Ecto neural progenitor cell (in vitro differentiated cells): ENCODE measurements at regions not wholly inside any gene's neighbourhood (a gene's known extent, or its start where the extent isn't known, plus 50 kb on each side); places are given as distances from the start of the nearest gene placed in this dataset.
"Not testable (repeated sequence)": the region's sequence is repeated elsewhere in the genome, so short reads cannot be mapped to it uniquely, and the experiment has no call there.

Experiments used
- DNase-seq: peaks from one replicate; pipeline ENCODE4 v3.0.0-alpha.2; 2018; ENCODE audit warnings: low spot score

DNA sequence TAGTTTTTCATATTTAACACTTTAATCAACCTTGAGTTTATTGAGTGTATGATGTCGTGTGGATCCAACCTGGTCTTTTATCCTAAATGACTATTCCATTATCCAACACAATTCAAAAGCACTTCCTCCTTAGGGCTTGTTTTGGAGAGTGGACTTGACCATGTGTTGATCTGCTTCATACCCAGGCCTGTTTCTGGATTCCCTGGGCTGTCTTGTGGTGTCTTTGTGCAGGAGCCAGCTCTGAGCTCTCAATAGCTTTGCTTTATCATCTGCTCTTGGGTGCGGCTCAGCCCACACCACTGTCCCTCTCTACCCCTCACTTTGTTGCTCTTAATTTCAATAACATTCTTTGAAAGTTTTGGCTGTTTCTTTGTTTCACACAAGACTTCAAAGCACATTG is 70.9 kb upstream of the CHST15 start:
- DNase-seq, result no peak

DNA sequence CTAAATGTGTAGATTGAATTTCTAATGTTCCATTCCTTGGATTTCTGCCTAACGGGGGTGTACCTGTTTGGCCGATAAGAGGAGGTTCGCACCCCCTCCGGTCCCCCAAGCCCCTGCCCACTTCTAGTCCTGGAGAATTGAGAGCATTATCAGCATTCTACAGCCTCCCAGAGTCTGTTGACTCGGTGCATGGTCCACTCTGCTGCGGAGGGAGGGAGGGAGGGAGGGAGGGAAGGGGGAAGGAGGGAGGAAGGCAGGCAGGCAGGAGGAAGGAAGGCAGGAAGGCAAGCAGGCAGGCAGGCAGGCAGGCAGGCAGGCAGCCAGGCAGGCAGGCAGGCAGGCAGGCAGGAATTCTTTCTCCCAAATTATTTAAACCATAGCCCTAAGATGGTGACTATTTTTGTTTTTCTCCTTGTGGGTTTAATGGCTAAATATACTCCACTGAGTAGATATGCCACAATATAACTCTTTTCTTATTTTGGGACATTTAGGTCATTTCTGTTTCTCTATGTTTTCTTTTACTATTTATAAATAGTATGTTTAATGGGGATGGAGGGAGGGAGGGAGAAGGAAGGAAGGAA is 69.5 kb upstream of the CHST15 start:
- no peak for DNase-seq

- DNase-seq, result no peak
Observed at GRCh38 chr10:124162136-124162535, 68.7 kb upstream of the CHST15 start.

GRCh38 chr10:124161601-124162000 is 68.2 kb upstream of the CHST15 start:
- no peak for DNase-seq

DNA sequence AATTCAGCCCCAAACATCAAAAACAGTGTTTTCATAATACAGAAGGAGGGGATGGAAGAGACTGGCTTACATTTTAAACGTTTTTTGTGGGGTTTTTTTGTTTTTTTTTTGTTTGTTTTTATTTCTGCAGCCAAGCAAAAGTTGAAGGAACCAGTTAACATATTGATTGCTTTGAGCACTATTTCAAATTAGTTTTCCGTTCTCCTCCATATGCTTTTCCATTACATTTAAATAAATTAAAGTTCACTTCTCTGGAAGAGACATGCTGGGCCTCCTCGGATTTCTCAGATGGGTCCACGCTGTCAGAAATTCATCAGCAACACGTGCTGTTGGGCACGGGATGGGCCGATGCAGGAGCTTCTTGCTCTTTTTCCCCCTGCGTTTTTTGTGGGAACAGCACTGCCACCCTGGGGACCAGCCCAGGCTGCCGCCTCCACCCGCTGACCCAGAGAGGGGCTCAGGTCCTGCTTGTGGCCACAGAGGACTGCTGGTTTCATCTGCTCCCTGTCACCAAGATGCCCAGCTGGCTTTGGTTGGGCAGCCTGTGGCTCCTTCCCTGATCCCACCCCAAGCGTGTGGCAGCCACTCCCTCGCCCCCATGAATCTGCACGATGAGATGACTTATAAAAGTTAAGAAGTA is 67.7 kb upstream of the CHST15 start:
- DNase-seq, result no peak

DNA sequence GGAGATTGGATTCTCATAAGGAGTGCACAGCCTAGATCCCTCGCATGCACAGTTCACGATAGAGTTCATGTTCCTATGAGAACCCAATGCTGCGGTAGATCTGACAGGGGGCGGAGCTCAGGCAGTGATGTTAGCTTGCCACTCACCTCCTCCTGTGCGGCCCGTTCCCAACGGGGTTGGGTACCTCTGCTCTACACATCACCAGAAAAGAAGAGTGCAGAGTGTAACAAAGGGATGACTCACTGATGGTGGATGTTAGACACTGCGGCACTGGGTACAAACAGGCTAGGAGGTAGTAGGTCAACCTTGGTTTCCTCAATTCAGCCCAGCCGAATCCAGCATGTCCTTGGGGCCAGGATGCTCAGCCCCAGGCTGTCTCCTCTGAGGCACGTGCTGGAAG is 66.8 kb upstream of the CHST15 start:
- DNase-seq, result no peak

- DNase-seq, result no peak
Observed at GRCh38 chr10:124159153-124159552, 65.8 kb upstream of the CHST15 start.

DNA sequence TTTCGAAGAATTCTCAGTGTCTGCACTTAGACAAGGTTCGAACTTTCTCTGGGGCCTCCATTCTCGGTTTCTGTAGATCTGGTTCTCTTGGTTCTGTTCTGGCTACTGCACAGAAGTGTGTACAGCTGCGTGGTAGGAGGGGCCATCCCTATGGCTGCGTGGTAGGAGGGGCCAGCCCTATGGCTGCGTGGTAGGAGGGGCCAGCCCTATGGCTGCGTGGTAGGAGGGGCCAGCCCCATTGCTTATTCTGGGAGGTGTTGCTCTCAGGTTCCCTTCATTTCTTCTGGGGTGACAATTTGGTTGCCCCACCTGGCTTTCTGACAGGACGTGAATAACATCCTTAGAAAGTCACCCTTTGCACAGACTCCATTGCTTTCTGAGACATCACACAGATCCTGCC is 65.2 kb upstream of the CHST15 start:
- DNase-seq, result no peak

GRCh38 chr10:124157271-124157681 is 63.9 kb upstream of the CHST15 start:
- no peak for DNase-seq

DNA sequence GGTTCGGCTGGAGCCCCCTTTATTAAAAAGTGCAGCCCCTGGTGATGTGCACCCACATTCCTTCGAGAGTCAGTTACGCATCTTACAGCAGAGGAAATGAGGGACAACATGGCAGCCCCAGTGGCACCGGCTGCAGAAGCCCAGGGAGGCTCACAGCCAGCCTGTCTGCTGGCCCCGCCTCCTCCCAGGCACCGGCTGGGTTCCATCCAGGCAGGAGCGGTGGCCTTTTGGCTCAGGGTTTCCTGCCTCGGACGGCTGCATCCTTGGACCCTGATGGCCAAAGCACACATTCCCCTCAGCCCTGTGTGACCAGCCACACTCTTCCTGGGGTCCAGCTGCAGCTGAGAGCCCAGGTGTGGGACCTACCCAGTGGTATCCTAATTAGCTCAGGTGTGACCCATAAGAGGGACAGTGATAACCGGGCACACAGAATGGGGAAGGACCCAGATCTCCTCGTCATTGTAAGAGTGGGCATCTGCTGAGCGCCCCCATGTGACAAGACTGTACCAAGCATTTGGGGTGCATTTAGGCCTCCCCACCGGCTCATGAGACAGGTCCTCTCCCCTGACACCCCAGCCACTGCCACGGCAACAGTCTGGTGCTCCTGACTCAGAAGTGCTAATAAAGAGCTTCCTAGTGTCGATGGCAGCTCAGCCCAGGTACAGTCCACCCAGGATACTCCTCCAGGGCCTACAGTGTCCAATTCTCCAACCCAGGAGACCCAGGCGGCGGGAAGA is 63.3 kb upstream of the CHST15 start:
- no peak for DNase-seq

DNA sequence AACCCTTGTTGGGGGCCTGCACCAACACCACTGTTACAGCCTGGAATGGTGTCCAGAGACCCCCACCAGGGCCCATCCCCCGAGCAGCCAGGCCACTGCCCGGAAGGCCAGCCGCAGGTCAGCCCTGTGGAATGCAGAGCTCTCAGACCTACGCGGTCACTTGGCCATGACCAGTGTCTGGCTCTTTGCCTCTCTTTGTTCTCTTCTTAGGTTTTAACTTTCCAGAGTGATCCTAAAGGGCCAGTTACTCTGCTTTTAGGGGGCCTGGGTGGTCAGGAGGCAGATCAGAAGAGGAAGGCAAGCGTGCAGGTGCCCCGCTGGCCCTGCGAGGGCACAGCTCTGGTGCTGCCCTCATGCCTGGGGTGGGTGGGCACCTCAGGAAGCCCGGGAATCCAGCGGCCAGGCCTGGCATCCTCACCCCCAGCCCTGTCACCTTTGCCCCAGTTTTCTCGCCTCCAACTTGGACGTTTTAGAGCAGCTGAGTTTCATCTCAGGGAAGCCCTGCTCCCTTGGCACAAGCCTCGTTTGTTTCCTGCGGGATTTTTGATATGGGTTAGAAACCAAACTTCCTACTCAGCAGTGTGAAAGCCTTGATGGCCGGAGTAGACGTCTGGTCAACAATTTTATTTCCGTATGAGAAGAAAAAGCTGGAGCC is 62.5 kb upstream of the CHST15 start:
- no peak for DNase-seq

- DNase-seq, result no peak
Observed at GRCh38 chr10:124153023-124153826, 59.8 kb upstream of the CHST15 start.

GRCh38 chr10:124152139-124153022 is 59.0 kb upstream of the CHST15 start:
- DNase-seq, result no peak

DNA sequence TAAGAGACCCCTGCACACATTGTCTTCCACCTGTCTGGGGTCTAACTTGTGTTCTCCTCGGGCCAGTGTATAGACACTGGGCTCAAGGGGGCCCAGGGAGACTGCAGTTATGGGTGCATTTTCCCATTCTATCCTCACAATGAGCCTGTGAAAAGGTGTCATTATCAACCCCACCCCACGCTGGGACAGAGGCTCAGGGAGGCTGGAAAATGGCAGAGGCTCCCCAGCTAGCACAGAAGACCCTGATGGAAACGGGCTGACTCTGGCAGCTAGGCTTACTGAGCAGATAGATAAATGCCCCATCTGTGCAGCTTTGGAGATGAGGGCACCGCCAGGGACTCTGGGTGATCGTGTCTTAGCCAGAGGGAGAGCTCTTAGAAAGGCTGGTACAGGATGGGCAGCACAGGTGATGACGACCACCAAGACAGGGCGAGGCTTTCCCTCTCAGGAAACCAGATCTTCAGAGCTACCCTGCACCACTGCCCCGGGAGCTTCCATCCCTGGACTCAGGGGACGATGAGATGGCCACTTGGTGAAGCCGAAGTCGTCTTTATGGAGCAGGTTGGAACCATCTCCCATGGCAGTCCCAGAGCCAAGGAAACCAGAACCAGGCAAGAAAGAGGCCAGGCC is 58.2 kb upstream of the CHST15 start:
- DNase-seq, result no peak

DNA sequence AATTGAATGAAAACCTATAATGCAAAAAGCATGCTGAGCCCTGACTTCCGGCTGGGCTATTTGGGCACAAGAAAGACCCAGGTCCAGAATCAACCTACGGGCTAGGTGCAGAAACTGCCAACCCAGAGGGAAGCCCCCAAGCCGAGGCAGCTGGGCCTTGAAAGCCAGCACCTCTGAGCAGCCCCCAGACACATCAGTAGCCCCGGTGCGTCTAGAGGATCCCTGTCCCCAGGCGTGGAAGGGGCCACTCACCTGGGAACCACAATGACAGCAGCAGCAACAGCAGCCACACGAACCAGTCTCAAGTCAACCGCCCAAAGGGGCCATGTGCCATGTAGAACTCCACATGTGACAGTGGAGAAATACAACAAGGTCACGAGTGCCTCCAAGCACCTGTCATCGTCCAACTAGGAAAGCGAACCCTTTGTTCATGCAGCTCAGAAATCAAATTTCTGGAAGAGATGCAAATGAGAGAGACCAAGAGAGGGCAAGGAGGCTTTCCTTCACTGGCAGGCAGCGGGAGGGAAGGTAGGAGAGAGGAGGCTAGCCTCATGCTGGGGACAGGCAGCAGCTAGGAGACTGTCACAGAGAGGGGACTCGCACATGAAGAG is 57.5 kb upstream of the CHST15 start:
- DNase-seq, result no peak

DNA sequence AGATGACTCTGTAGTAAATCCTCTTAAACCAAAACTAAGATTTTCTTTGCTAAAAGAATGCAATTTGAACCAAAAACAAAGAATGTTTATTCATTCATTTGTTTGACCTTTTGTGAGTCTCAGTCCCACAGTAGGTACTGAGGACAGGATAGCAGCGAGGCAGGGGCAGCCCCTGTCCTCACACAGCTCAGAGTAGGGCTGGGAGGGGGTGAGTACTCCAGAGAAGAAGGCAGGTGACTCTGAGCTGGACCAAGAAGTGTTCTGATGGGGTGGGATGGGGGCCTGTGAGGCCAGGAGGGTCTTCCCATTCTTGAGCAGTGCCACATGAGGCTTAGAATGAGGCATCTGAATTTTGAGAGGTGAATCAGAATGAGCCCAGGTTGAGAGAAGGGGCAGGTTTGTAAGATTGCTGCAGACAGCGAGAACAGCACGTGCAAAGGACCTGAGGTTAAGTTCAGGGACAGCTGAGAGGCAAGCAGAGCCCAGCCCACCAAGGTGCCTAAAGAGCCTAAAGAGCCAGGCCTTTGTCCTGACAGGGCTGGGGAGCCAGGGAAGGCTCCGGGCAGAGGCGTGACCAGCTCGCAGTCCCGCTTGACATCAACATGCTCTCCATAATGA is 56.9 kb upstream of the CHST15 start:
- no peak for DNase-seq

- no peak for DNase-seq
Observed at GRCh38 chr10:124149189-124150042, 56.0 kb upstream of the CHST15 start.

DNA sequence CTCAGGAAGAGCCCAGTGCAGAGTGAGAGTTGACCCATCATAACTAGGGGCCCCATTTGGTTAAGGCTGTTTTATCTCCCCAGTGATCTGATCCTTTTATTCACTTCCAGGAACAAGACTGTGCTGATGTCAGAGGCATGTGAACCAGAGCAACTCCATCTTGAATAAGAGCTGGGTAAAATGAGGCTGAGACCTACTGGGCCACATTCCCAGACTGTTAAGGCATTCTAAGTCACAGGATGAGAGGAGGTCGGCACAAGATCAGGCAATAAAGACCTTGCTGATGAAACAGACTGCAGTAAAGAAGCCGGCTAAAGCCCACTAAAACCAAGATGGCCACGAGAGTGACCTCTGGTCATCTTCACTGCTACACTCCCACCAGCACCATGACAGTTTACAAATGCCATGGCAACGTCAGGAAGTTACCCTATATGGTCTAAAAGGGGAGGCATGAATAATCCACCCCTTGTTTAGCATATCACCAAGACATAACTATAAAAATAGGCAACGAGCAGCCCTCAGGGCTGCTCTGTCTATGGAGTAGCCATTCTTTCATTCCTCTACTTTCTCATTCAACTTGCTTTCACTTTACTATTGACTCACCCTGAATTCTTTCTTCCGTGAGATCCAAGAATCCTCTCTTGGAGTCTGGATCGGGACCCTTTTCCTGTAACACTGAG is 55.3 kb upstream of the CHST15 start:
- DNase-seq, result not testable (repeated sequence)
